HG02943 (cell line): ENCODE measurements at regions not wholly inside any gene's neighbourhood (a gene's known extent, or its start where the extent isn't known, plus 50 kb on each side); places are given as distances from the start of the nearest gene placed in this dataset.

ENCODE experiments used
- ATAC-seq: cut with Tn5 transposase; IDR thresholded peaks from one replicate; pipeline ENCODE4 v1.9.1; 2021; ENCODE audit warnings: mild to moderate bottlenecking, low read depth, moderate library complexity; ENCODE audit not compliant: unreplicated experiment

- ATAC-seq = no peak
Measured at GRCh38 chr2:203812294-203813221, 55.0 kb upstream of the CTLA4 start.

DNA sequence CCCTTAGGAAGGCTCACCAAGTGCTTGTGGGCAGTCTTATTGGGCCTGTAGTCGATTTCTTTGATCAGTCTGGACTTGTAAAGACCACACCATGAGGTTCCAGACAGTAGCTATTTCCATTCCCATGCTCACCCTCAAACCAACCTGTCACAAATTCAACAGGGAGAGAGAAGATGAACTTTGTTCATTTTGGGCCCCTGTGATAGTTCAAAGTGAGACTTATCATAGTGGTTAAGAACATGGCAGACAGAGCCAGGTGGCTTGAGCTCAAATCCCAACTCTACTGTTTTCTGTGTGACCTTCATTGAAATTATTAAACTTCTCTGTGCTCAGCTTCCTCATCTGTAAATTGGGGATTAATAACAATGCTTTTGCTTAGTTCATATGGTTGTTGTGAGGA is 53.9 kb upstream of the CTLA4 start:
- no peak for ATAC-seq

DNA sequence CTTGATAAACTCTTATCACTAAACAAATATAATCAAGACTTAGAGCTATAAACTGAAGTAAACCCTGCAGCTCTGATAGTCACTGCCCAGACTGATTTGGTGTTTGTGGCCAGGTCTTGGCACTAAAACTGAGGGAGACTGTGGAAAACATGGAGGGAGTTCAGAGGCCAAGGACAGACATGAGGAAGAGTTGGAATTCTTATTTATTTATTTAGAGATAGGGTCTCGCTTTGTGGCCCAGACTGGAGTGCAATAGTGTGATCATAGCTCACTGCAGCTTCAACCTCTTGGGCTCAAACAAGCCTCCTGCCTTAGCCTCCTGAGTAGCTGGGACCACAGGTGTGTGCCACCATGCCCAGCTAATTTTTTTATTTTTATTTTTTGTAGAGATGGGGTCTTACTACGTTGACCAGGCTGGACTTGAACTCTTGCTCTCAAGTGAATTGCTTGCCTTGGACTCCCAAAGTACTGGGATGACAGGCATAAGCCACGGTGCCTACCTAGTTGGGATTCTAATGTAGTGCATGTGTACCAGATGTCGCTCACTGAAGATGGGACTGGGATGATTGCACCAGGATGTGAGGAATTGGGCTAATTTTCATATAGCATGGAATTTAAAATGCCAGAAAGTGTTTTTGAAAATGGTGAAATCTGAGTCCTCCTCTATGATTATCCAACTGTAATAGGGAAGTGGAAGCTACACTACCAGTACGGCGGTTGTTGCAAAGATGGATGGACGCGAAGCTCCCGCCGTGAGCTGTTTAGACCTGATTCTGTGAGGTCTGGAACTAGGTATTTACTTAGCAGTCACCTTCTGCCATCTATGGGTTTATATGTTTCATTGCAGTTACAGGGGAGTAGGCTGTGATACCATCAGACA is 52.7 kb upstream of the CTLA4 start:
- no peak for ATAC-seq

- ATAC-seq = no peak
Measured at GRCh38 chr2:203815541-203815898, 52.1 kb upstream of the CTLA4 start.

DNA sequence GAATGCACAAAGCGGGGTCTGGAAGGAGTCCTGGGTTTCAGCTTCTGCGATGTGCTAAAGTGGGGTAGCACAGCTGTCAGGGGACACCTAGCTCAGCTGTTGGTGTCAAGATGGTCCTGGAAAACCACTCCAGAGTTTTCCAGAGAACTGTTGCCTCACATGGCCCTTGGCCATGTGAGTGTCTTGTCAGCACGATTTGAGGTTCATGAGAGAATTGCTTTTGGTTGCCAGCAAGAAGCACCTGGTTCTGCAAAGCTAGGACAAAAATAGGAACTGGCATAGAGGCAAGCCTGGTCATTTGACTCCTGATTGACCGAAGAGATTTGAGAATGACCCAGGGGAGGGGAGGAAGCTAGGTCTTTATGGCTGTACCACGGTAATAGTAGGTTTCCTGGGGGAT is 50.4 kb upstream of the CTLA4 start:
- ATAC-seq = no peak
